ENCODE measurements at regions not wholly inside any gene's neighbourhood (a gene's known extent, or its start where the extent isn't known, plus 50 kb on each side); places are given as distances from the start of the nearest gene placed in this dataset.

GRCh38 chr9:27668280-27668679 is 95.0 kb upstream of the C9orf72 start:
- TF ChIP-seq ZNF138 (tag by site-specific recombination; IDR thresholded peaks at IDR 0.05; ENCODE audit: borderline replicate concordance), result no peak
- no peaks in the 10 kb centered on the region for H3K36me3 ChIP-seq (ENCODE audit: control insufficient read depth in 2 of 2, insufficient read depth in 1 of 2, low read length in 2 of 2)
- H3K9me3 ChIP-seq (ENCODE audit: control insufficient read depth, insufficient read depth, low read depth, low read length), result no peaks in the 10 kb centered on the region
- no peak overlapping the region for H3K4me3 ChIP-seq (ENCODE audit: low read depth, low read length)
- H3K27ac ChIP-seq (ENCODE audit: extremely low read depth, low read depth, low read length), result no peak overlapping the region
- ChIA-PET POLR2A (no interaction called here), CTCF (no interaction called here)
- H3K4me1 ChIP-seq (ENCODE audit: control insufficient read depth, insufficient read depth, low read length), result no peaks in the 10 kb centered on the region

DNA sequence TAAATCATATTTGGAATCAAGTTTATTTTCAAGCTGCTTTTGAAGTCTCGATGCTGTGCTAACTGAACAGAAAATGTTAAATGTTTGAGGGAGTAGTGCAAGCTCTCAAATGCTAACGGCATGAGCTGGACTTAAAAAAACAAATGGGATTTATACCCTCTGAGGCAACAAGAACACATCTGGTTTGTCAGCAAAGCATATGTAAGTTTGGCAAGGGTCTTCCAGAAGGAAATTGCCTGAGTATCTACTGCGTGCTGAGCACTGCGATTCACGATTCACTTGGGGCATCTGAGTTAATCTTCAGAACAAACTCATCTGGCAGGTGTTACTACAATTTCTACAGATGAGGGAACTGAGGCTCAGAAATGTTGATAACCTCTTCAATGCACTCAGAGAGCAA is 98.4 kb upstream of the C9orf72 start:
- H3K4me3 ChIP-seq (ENCODE audit: low read depth, low read length), result no peak overlapping the region
- ChIA-PET CTCF (interaction anchor here (0.5 to 1.2 kb wide), 2 partner anchors 9 to 233 kb away, joined by 3 to 7 read pairs; no protein-coding TSS in a partner anchor), POLR2A (no interaction called here)
- H3K27ac ChIP-seq (ENCODE audit: extremely low read depth, low read depth, low read length), result no peak overlapping the region
- TF ChIP-seq, protein P1, sequence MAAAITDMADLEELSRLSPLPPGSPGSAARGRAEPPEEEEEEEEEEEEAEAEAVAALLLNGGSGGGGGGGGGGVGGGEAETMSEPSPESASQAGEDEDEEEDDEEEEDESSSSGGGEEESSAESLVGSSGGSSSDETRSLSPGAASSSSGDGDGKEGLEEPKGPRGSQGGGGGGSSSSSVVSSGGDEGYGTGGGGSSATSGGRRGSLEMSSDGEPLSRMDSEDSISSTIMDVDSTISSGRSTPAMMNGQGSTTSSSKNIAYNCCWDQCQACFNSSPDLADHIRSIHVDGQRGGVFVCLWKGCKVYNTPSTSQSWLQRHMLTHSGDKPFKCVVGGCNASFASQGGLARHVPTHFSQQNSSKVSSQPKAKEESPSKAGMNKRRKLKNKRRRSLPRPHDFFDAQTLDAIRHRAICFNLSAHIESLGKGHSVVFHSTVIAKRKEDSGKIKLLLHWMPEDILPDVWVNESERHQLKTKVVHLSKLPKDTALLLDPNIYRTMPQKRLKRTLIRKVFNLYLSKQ (tag by site-specific recombination; IDR thresholded peaks at IDR 0.05; ENCODE audit: borderline replicate concordance), result no peak
- TF ChIP-seq ZNF184 (tag by site-specific recombination; IDR thresholded peaks at IDR 0.05) (no peak), GLI4 (tag by site-specific recombination; IDR thresholded peaks at IDR 0.05) (no peak), REST (tag by site-specific recombination; IDR thresholded peaks at IDR 0.05) (no peak), MZF1 (tag by site-specific recombination; IDR thresholded peaks at IDR 0.05; ENCODE audit: borderline replicate concordance) (no peak), ZNF610 (tag by site-specific recombination; IDR thresholded peaks at IDR 0.05; ENCODE audit: borderline replicate concordance) (no peak), ATF2 (tag by site-specific recombination; IDR thresholded peaks at IDR 0.05; ENCODE audit: low read depth) (no peak), ZNF114 (tag by site-specific recombination; IDR thresholded peaks at IDR 0.05) (no peak), SP7 (tag by site-specific recombination; IDR thresholded peaks at IDR 0.05) (no peak), RBAK (tag by site-specific recombination; IDR thresholded peaks at IDR 0.05) (no peak), ZNF76 (tag by site-specific recombination; IDR thresholded peaks at IDR 0.05; ENCODE audit: borderline replicate concordance, low read depth) (no peak), YY1 (tag by site-specific recombination; IDR thresholded peaks at IDR 0.05) (no peak)
- TF ChIP-seq, protein P2, sequence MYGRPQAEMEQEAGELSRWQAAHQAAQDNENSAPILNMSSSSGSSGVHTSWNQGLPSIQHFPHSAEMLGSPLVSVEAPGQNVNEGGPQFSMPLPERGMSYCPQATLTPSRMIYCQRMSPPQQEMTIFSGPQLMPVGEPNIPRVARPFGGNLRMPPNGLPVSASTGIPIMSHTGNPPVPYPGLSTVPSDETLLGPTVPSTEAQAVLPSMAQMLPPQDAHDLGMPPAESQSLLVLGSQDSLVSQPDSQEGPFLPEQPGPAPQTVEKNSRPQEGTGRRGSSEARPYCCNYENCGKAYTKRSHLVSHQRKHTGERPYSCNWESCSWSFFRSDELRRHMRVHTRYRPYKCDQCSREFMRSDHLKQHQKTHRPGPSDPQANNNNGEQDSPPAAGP (tag by site-specific recombination; IDR thresholded peaks at IDR 0.05), result no peak
- no peaks in the 10 kb centered on the region for H3K9me3 ChIP-seq (ENCODE audit: control insufficient read depth, insufficient read depth, low read depth, low read length)
- no peaks in the 10 kb centered on the region for H3K36me3 ChIP-seq (ENCODE audit: control insufficient read depth in 2 of 2, insufficient read depth in 1 of 2, low read length in 2 of 2)
- no peaks in the 10 kb centered on the region for H3K4me1 ChIP-seq (ENCODE audit: control insufficient read depth, insufficient read depth, low read length)

GRCh38 chr9:27672718-27673117 is 99.4 kb upstream of the C9orf72 start:
- no peak for TF ChIP-seq ZNF354C (tag by site-specific recombination; IDR thresholded peaks at IDR 0.05; ENCODE audit: borderline replicate concordance, low read depth)
- no peak for TF ChIP-seq ZNF548 (tag by site-specific recombination; IDR thresholded peaks at IDR 0.05)
- ChIA-PET POLR2A (no interaction called here), CTCF (interaction anchor here (1.2 kb wide), 1 partner anchor 10 kb away, joined by 3 read pairs; no protein-coding TSS in a partner anchor)

More at GRCh38 chr9:27672718-27673117, 99.4 kb upstream of the C9orf72 start:
- no peak overlapping the region for H3K27ac ChIP-seq (ENCODE audit: extremely low read depth, low read depth, low read length)
- H3K36me3 ChIP-seq (ENCODE audit: control insufficient read depth in 2 of 2, insufficient read depth in 1 of 2, low read length in 2 of 2), result no peaks in the 10 kb centered on the region
- no peaks in the 10 kb centered on the region for H3K9me3 ChIP-seq (ENCODE audit: control insufficient read depth, insufficient read depth, low read depth, low read length)
- H3K4me3 ChIP-seq (ENCODE audit: low read depth, low read length), result no peak overlapping the region
- no peaks in the 10 kb centered on the region for H3K4me1 ChIP-seq (ENCODE audit: control insufficient read depth, insufficient read depth, low read length)

All from HEK293 (cell line).